HG03558 (cell line): ENCODE measurements at regions not wholly inside any gene's neighbourhood (a gene's known extent, or its start where the extent isn't known, plus 50 kb on each side); places are given as distances from the start of the nearest gene placed in this dataset.

Source experiments
- ATAC-seq: cut with Tn5 transposase; IDR thresholded peaks from one replicate; pipeline ENCODE4 v1.9.1; 2021; ENCODE audit warnings: moderate number of reproducible peaks; ENCODE audit not compliant: unreplicated experiment; ENCODE audit errors: extremely low read depth

DNA sequence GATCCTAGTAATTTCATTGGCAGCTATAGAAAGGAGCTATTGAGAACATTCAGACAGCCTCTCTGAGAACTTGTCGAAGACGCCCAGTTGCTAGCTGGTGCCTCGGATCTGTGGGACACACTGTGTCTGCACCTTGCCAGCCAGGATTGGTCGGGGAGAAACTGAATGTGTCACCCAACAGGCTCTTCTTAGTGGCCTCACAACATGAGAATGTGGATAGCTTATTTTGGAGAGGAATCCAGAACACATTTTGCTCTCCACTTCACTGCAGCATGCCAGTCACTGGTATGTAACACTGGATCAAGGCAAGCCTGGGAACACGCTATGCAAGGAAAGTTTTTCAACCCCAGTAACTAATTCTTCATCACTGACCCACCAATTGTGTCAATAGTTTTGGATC is 89.5 kb upstream of the TRPC3 start:
- no peak for ATAC-seq

DNA sequence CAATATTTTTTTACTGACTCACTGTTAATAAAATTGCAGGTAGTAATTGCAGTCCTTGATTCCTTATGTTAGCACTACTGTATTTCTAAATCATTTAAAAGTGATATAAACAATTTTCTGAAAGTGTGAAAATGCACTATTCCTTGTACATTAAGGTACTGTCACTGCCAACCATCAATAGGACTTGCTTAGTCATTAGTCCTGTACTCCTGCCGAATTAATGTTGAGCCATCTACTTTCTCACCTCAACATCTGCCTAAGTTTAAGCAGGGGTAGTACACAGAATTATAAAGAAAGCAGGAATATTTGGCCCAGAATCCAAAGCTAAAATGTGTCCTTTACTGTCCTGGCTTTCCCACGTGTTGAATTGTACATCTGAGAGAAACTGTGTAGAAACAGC is 87.0 kb upstream of the TRPC3 start:
- ATAC-seq: no peak

DNA sequence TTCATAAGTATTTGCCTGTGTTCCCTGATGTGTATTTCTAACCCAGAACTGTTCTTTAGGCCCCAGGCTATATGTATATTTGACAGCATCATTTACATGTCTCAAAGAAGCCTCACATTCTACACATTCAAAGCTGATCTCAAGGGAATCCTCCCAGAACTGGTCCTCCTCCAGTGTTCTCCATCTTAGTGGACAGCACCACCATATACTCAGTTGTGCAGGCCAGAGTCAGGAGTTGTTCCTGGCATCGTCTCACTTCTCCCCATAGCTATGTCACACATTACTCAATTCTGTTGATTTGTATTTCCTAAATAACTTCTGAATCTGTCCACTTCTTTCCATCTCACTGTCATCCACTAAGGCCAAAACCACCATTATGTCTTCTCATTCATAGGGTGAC is 82.8 kb upstream of the TRPC3 start:
- ATAC-seq: no peak

DNA sequence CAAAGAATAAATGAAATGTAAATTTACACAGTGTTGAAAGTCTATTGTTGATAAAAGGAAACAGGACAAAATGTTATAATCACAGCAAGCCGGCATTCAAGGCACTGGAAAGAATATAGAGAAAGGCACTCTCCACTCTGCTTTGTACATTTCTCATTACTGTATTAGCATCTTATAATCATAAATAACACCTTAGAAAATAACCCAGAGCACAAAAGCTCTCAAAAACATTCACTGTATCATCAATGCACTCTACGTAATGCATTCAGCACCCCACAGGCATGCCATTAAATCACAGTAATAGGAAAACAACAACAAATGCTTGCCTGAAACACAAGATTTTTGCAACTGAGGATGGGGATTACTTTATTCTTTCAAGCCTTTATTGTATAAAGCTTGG is 75.3 kb upstream of the TRPC3 start:
- ATAC-seq: no peak

DNA sequence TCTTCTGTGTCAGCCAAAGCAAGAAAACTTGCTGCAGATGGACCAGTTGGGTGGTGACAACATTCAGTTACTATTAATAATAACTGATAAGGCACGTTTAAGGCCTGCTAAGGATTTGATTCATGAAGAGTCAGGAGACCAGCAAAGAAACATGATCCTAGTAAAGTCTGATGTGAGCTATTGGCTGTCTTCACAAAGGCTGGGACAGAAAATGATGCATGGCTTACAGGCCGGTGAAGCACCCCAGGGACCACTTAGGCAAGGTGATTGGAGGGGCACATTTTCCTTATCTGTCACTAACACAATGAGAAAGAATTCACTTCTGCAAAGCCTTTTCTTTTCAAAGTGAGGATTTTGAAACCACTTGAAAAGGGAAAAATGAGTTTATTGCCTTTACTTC is 65.4 kb upstream of the TRPC3 start:
- ATAC-seq: no peak

DNA sequence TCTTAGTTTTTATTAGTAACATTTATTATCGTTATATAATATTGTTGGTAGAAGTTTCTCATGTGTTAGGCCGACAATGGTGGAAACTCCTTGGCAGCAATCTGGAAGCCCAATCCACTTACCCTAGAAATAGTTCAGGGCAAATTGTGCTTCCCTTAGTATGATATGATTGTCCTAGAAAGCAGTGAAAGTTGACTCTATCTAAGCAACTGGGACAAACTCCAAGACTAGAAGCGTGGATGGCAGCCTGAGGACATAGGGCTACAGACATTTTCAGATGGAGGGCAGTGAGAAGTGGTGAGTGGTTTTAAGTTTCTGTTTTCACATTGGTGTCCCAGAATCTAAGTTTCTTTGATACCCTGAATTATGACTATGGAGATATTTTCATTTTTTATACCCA is 63.3 kb upstream of the TRPC3 start:
- ATAC-seq: no peak

DNA sequence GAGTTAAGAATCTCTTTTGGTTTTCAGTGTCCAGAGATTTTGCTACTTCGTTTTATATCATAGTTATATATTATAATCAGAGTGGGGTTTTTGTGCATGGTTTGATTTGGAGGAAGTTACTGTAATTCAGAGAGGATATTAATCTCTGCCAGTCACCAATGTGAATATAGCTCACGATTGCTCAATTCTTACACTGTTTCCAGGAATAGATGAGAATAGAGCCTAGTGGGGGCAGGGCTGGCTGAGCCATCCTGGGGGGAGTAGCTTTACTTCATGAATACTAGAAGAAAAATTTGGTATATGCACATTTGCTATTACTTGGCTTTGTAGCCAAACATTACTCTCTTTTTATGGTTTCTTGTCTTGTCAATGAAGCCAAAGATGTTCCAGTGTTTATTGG is 60.9 kb upstream of the TRPC3 start:
- no peak for ATAC-seq

DNA sequence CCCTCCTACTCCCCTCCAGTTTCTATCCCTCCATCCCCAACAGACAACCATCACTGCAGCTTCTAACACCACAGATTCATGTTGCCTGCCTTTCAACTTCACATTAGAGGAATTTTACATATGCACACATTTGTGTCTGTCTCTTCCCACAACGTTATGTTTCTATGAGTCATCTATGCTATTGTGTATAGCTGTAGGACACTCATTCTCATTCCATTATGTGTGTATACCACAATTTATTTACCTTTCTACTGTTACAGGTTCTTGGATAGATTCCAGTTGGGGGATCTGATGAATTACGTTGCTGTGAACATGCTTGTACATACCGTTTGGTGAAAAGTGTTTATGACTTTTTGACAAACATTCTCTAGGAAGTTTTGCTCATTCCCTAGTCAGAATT is 58.8 kb upstream of the TRPC3 start:
- no peak for ATAC-seq

DNA sequence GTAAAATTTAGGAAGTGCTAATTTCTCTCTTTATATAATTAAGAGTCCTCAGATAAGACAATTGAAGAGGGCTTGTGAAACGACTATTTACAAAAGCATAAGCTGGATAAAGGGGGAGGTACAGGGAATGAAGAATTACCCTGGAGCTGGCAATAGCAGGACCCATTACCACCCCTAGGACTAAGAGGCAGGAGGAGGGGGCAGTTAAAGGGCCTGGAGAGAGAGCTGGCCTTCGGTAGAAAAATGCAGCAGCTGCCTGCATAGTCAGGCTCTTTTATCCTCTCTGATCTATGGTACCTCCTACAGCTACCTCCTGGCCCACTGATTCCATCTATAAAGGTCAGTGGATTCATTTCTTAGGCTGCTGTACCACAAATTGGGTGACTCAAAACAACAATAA is 57.7 kb upstream of the TRPC3 start:
- no peak for ATAC-seq

DNA sequence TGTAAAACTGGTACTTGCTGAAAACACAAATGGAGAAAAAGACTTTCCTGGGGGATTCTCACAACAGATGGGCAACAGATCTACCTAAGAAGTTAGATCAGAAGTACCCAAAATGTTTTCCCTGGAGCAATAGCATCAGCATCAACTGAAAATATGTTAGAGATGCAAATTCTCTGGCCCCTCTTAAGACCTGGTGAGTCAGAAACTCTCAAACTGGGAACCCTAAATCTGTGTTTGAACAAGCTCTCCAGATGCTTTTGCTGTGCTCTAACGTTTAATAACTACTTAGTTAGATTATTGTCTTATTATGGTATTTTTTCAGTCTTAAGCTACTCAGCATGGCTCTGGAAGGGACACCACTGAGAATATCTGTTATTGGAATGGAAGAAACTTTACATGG is 55.2 kb upstream of the TRPC3 start:
- ATAC-seq: no peak

DNA sequence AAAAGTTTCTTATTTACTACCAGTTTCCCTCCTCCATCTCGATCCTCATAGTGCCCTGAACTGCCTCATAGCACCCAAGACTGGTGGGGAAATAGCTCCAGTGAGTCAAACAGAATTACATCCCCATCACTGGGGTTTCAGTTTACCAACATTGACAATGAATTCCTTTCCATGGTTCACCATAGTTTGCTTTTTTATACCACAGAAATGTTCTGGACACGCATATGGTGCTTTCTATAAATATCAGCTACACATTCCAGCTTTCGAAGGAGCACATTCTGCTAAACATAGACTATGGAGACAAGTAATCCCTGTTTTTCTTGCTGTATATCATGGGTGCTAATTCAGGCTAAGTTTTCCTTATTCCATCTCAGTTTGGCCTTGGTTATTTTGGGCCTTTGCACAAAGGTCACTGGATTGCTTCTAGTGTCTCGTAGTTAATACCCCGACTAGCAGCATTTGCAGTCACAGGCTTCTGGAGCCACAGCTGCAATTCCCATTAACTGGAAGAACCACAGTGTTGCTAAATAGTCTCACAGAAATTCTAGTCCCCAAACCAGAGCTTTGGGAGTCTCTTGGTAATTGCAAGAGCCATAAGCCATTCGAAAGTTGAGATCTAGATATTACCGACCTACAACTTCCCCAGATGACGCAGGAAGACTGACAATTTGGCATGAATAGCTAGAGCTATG is 53.4 kb upstream of the TRPC3 start:
- ATAC-seq: no peak

DNA sequence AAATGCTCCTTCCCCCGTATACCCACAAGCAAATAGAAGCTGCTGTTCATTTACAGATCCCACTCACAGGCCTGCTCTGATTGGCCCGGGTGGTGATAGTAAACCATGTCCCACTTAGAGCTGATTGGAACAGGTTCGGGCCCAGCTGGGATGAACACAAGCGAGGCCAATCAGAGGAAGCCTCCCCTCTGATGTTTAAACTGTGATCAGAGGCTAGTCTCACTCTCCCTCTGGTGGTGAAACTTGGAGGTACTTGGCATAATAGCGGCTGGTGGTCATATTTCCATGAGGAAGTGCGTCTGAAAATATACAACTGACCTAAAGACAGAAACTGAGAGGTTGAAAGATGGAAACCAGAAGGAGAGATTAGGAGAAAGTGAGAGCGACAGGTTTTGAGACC is 51.5 kb upstream of the TRPC3 start:
- peak; percentile 86 for ATAC-seq
